ENCODE measurements at regions not wholly inside any gene's neighbourhood (a gene's known extent, or its start where the extent isn't known, plus 50 kb on each side); places are given as distances from the start of the nearest gene placed in this dataset.

GRCh38 chr10:52637592-52637991 lies 135.0 kb downstream of the MBL2 start:
- TF ChIP-seq, protein P1, sequence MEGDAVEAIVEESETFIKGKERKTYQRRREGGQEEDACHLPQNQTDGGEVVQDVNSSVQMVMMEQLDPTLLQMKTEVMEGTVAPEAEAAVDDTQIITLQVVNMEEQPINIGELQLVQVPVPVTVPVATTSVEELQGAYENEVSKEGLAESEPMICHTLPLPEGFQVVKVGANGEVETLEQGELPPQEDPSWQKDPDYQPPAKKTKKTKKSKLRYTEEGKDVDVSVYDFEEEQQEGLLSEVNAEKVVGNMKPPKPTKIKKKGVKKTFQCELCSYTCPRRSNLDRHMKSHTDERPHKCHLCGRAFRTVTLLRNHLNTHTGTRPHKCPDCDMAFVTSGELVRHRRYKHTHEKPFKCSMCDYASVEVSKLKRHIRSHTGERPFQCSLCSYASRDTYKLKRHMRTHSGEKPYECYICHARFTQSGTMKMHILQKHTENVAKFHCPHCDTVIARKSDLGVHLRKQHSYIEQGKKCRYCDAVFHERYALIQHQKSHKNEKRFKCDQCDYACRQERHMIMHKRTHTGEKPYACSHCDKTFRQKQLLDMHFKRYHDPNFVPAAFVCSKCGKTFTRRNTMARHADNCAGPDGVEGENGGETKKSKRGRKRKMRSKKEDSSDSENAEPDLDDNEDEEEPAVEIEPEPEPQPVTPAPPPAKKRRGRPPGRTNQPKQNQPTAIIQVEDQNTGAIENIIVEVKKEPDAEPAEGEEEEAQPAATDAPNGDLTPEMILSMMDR (conservative IDR thresholded peaks at IDR 0.05; ENCODE audit: low read depth, low read length): no peak
- no peak for TF ChIP-seq EZH2 (IDR thresholded peaks at IDR 0.05; ENCODE audit: low read length, unreplicated experiment)
- no peak for TF ChIP-seq EZH2phosphoT487 (IDR thresholded peaks at IDR 0.05; ENCODE audit: borderline replicate concordance, low read length)
